ENCODE measurements at regions not wholly inside any gene's neighbourhood (a gene's known extent, or its start where the extent isn't known, plus 50 kb on each side); places are given as distances from the start of the nearest gene placed in this dataset.

- no peak for ATAC-seq (ENCODE audit: low read depth)
- no peaks in the 10 kb centered on the region for H3K4me1 ChIP-seq (ENCODE audit: control insufficient read depth, insufficient read depth, low read length)
- H3K27ac ChIP-seq (ENCODE audit: insufficient read depth, low read length), result no peak overlapping the region
- no peaks in the 10 kb centered on the region for H3K36me3 ChIP-seq (ENCODE audit: control insufficient read depth, insufficient read depth, low read length)
- no peak overlapping the region for H4K91ac ChIP-seq (ENCODE audit: insufficient read depth, low read depth, low read length)
- H3K9ac ChIP-seq (ENCODE audit: low read depth, low read length), result no peak overlapping the region
- no peak overlapping the region for H3K4me2 ChIP-seq (ENCODE audit: low read depth, low read length)
- ChIA-PET POLR2A (ENCODE audit: unreplicated experiment) (no interaction called here), CTCF (interaction anchor here (0.7 kb wide), 1 partner anchor 15 kb away, joined by 3 read pairs; no protein-coding TSS in a partner anchor)
- dilution Hi-C loops (cut with HindIII; ENCODE audit: low sequenced_read_pairs, unreplicated experiment) (no loop called here), in situ Hi-C loops (cut with MboI; ENCODE audit: low sequenced_read_pairs) (no loop called here), intact Hi-C loops (cut with micrococcal nuclease) (no loop called here)
- no peaks in the 10 kb centered on the region for H3K79me1 ChIP-seq (ENCODE audit: low read depth in 1 of 2, low read length in 2 of 2)
- H2BK120ac ChIP-seq (ENCODE audit: low read depth, low read length), result no peak overlapping the region
- no peak overlapping the region for H2BK20ac ChIP-seq (ENCODE audit: low read depth, low read length)
- H4K20me1 ChIP-seq (ENCODE audit: insufficient read depth, low read length), result no peaks in the 10 kb centered on the region
- no peak overlapping the region for H3K4ac ChIP-seq (ENCODE audit: low read depth, low read length)
- H2AK5ac ChIP-seq (ENCODE audit: low read depth, low read length), result no peak overlapping the region
- no peak for DNase-seq
- no peak overlapping the region for H3K18ac ChIP-seq (ENCODE audit: low read depth, low read length)
- H3K27me3 ChIP-seq (ENCODE audit: control insufficient read depth, insufficient read depth, low read length), result no peaks in the 10 kb centered on the region
- no TSS peak for BruUV-seq (replicated peaks)
- H2AK9ac ChIP-seq (replicated peaks; ENCODE audit: low read depth, low read length, poor library complexity), result no peak overlapping the region
- no peak overlapping the region for H2BK5ac ChIP-seq (ENCODE audit: low read depth, low read length, poor library complexity, severe bottlenecking)
- no peak overlapping the region for H3K56ac ChIP-seq (ENCODE audit: extremely low read depth, insufficient read depth, low read length)
- no peak overlapping the region for H2AFZ ChIP-seq (replicated peaks; ENCODE audit: low read length, poor library complexity)
- H3K9me3 ChIP-seq (ENCODE audit: control insufficient read depth, insufficient read depth, low read length), result no peaks in the 10 kb centered on the region
- H3K23ac ChIP-seq (ENCODE audit: low read depth, low read length), result no peak overlapping the region
- H4K5ac ChIP-seq (ENCODE audit: low read depth, low read length), result no peak overlapping the region
- no peak overlapping the region for H3K4me3 ChIP-seq (ENCODE audit: insufficient read depth, low read depth, low read length)
- H3K9me1 ChIP-seq (ENCODE audit: insufficient read depth, low read length), result no peaks in the 10 kb centered on the region
- no peak overlapping the region for H2BK15ac ChIP-seq (ENCODE audit: low read depth, low read length)
- no peak overlapping the region for H4K8ac ChIP-seq (ENCODE audit: low read depth in 2 of 2, low read length in 2 of 2)
- TF ChIP-seq MXI1 (IDR thresholded peaks at IDR 0.05; ENCODE audit: borderline replicate concordance, low read depth, low read length) (no peak), CHD1 (IDR thresholded peaks at IDR 0.05; ENCODE audit: low read depth, low read length) (no peak), MAZ (IDR thresholded peaks at IDR 0.05; ENCODE audit: borderline replicate concordance, low read depth, low read length) (no peak), BHLHE40 (IDR thresholded peaks at IDR 0.05; ENCODE audit: low read depth, low read length) (no peak), MAFK (IDR thresholded peaks at IDR 0.05; ENCODE audit: low read depth, low read length) (no peak), POLR2A (IDR thresholded peaks at IDR 0.05; ENCODE audit: low read depth, low read length) (no peak), RCOR1 (IDR thresholded peaks at IDR 0.05; ENCODE audit: insufficient replicate concordance, low read length) (no peak), NFE2L2 (IDR thresholded peaks at IDR 0.05; ENCODE audit: low read depth, low read length) (no peak)
- TF ChIP-seq, protein P1, sequence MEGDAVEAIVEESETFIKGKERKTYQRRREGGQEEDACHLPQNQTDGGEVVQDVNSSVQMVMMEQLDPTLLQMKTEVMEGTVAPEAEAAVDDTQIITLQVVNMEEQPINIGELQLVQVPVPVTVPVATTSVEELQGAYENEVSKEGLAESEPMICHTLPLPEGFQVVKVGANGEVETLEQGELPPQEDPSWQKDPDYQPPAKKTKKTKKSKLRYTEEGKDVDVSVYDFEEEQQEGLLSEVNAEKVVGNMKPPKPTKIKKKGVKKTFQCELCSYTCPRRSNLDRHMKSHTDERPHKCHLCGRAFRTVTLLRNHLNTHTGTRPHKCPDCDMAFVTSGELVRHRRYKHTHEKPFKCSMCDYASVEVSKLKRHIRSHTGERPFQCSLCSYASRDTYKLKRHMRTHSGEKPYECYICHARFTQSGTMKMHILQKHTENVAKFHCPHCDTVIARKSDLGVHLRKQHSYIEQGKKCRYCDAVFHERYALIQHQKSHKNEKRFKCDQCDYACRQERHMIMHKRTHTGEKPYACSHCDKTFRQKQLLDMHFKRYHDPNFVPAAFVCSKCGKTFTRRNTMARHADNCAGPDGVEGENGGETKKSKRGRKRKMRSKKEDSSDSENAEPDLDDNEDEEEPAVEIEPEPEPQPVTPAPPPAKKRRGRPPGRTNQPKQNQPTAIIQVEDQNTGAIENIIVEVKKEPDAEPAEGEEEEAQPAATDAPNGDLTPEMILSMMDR (conservative IDR thresholded peaks at IDR 0.05; ENCODE audit: low read depth, low read length), result no peak
- no peak overlapping the region for H3K14ac ChIP-seq (replicated peaks; ENCODE audit: low read depth, low read length)
Observed at GRCh38 chr20:7637184-7637583, 303.1 kb downstream of the HAO1 start.
